ENCODE measurements at regions not wholly inside any gene's neighbourhood (a gene's known extent, or its start where the extent isn't known, plus 50 kb on each side); places are given as distances from the start of the nearest gene placed in this dataset.

- Histone ChIP-seq H3K4me2 (ENCODE audit: insufficient read depth, low read length) (no peak overlapping the region), H3K9me1 (replicated peaks; ENCODE audit: control insufficient read depth, extremely low read depth, insufficient read depth, low read length) (no peaks in the 10 kb centered on the region), H3K27me3 (ENCODE audit: control insufficient read depth in 2 of 2, insufficient read depth in 2 of 2, low read length in 2 of 2) (no peaks in the 10 kb centered on the region), H3K4me3 (replicated peaks in 1 of 3; ENCODE audit: insufficient read depth in 1 of 3, low read depth in 1 of 3, low read length in 3 of 3) (no peak overlapping the region), H3K9ac (replicated peaks; ENCODE audit: extremely low read depth, insufficient read depth, low read length) (no peak overlapping the region), H3K9me3 (replicated peaks; ENCODE audit: control insufficient read depth, insufficient read depth, low read length) (no peaks in the 10 kb centered on the region), H2AFZ (ENCODE audit: low read depth, low read length) (no peak overlapping the region), H3K27ac (ENCODE audit: insufficient read depth, low read depth, low read length) (no peak overlapping the region), H3K36me3 (ENCODE audit: control insufficient read depth in 2 of 2, extremely low read depth in 1 of 2, insufficient read depth in 2 of 2, low read length in 2 of 2) (no peaks in the 10 kb centered on the region), H3K79me2 (ENCODE audit: control insufficient read depth, insufficient read depth, low read length) (no peaks in the 10 kb centered on the region), H4K20me1 (replicated peaks; ENCODE audit: control insufficient read depth, extremely low read depth, insufficient read depth, low read length) (no peaks in the 10 kb centered on the region), H3K4me1 (ENCODE audit: control insufficient read depth, extremely low read depth, insufficient read depth, low read length) (no peaks in the 10 kb centered on the region)
- dilution Hi-C loops (cut with MboI; ENCODE audit: extremely low pct_ligation_motif_present, low sequenced_read_pairs) (no loop called here), intact Hi-C loops (cut with micrococcal nuclease) (no loop called here)
- DNase-seq (ENCODE audit: low read depth, low spot score) (no peak), FAIRE-seq (no peak)
- POLR2A ChIA-PET = no interaction called here
- BruUV-seq (replicated peaks) = no TSS peak
- CTCF ChIA-PET = no interaction called here
- TF ChIP-seq POLR2AphosphoS5 (IDR thresholded peaks at IDR 0.05; ENCODE audit: insufficient read depth, low read depth, low read length) = no peak
- no peak for TF ChIP-seq FOS (IDR thresholded peaks at IDR 0.05; ENCODE audit: borderline replicate concordance, insufficient read depth, low read length)
- TF ChIP-seq JUN (IDR thresholded peaks at IDR 0.05; ENCODE audit: borderline replicate concordance, insufficient read depth, insufficient read length, low read depth) = no peak
- no peak for TF ChIP-seq POLR2A (IDR thresholded peaks at IDR 0.05; ENCODE audit: low read depth, low read length)
These were observed 170.5 kb downstream of the RAB11FIP2 start for GRCh38 chr10:117876210-117876609.

GRCh38 chr10:117878626-117879025 lies 168.1 kb downstream of the RAB11FIP2 start:
- no TSS peak for BruUV-seq (replicated peaks)
- dilution Hi-C loops (cut with MboI; ENCODE audit: extremely low pct_ligation_motif_present, low sequenced_read_pairs) = no loop called here
- TF ChIP-seq MAX (IDR thresholded peaks at IDR 0.05; ENCODE audit: insufficient read depth, insufficient read length) (no peak), CTCF (IDR thresholded peaks at IDR 0.05; ENCODE audit: extremely low read depth in 1 of 2, insufficient read depth in 1 of 2, low read depth in 1 of 2, low read length in 2 of 2) (no peak), GATA2 (IDR thresholded peaks at IDR 0.05; ENCODE audit: insufficient read depth, insufficient read length, low read depth, low read length) (no peak), POLR2AphosphoS5 (IDR thresholded peaks at IDR 0.05; ENCODE audit: insufficient read depth, low read depth, low read length) (no peak), FOS (IDR thresholded peaks at IDR 0.05; ENCODE audit: borderline replicate concordance, insufficient read depth, low read length) (no peak), EZH2 (IDR thresholded peaks at IDR 0.05; ENCODE audit: borderline replicate concordance, low read depth, low read length, severe bottlenecking) (no peak), JUN (IDR thresholded peaks at IDR 0.05; ENCODE audit: borderline replicate concordance, insufficient read depth, insufficient read length, low read depth) (no peak)
- no peaks in the 10 kb centered on the region for H3K9me3 ChIP-seq (replicated peaks; ENCODE audit: control insufficient read depth, insufficient read depth, low read length)
- no peak for FAIRE-seq
- no peak for DNase-seq (ENCODE audit: low read depth, low spot score)
- H3K9ac ChIP-seq (replicated peaks; ENCODE audit: extremely low read depth, insufficient read depth, low read length) = no peak overlapping the region
- no peaks in the 10 kb centered on the region for H3K9me1 ChIP-seq (replicated peaks; ENCODE audit: control insufficient read depth, extremely low read depth, insufficient read depth, low read length)
- no peaks in the 10 kb centered on the region for H3K36me3 ChIP-seq (ENCODE audit: control insufficient read depth in 2 of 2, extremely low read depth in 1 of 2, insufficient read depth in 2 of 2, low read length in 2 of 2)
- no peaks in the 10 kb centered on the region for H3K4me1 ChIP-seq (ENCODE audit: control insufficient read depth, extremely low read depth, insufficient read depth, low read length)
- no peaks in the 10 kb centered on the region for H3K79me2 ChIP-seq (ENCODE audit: control insufficient read depth, insufficient read depth, low read length)
- no peak overlapping the region for H2AFZ ChIP-seq (ENCODE audit: low read depth, low read length)
- POLR2A ChIA-PET = no interaction called here
- CTCF ChIA-PET = no interaction called here
- H4K20me1 ChIP-seq (replicated peaks; ENCODE audit: control insufficient read depth, extremely low read depth, insufficient read depth, low read length) = no peaks in the 10 kb centered on the region
- no peak overlapping the region for H3K27ac ChIP-seq (ENCODE audit: insufficient read depth, low read depth, low read length)
- intact Hi-C loops (cut with micrococcal nuclease) = no loop called here
- no peak overlapping the region for H3K4me2 ChIP-seq (ENCODE audit: insufficient read depth, low read length)
- no peak overlapping the region for H3K4me3 ChIP-seq (replicated peaks in 1 of 3; ENCODE audit: insufficient read depth in 1 of 3, low read depth in 1 of 3, low read length in 3 of 3)
- H3K27me3 ChIP-seq (ENCODE audit: control insufficient read depth in 2 of 2, insufficient read depth in 2 of 2, low read length in 2 of 2) = no peaks in the 10 kb centered on the region

Data from endothelial cell of umbilical vein (primary cell).